Kidney glomerular epithelial cell (primary cell): ENCODE measurements at regions not wholly inside any gene's neighbourhood (a gene's known extent, or its start where the extent isn't known, plus 50 kb on each side); places are given as distances from the start of the nearest gene placed in this dataset.
A peak's percentile ranks its signal among the peaks of the same experiment; 100 is the strongest.

ENCODE experiments used
- DNase-seq: peaks from one replicate; lab custom pipeline; 2025; lab: John Stamatoyannopoulos, UW

DNA sequence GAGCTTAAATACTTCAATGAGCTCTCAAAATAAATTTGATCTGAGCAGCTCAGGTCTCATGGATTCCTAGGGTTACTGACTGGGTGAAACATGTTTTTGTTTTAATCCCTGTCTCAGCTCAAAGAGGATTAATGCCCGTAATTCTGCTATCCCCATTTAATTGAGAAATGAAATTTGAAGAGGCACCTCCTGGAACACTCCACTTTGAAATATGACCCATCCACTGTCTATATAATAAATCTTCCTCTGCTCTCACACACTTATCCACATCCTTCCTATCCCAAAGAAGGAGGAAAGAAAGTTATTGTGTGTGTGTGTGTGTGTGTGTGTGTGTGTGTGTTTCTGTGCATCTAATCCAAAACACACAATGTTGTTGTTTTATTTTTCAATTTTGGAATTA lies 2082.4 kb upstream of the PIK3C3 start:
- DNase-seq, result no peak

DNA sequence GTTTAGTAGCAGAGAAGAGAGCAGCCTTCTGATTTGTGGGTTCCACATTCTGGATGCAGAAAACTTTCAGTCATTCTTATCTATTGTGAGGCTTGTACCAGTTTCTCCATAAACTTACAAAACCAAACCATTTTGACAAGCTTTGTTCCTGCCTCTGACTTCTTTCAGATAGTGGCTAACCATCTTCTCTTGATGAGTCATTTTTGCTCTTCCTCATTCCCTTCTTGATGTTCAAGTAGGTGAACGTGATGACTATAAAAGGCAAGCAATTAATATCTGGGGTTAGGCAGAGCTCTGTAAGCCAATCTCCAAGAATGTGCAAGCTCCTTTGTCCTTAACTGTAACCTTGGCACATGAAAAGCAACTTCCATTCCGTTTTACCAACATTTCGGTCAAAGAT lies 2083.1 kb upstream of the PIK3C3 start:
- DNase-seq, result no peak

DNA sequence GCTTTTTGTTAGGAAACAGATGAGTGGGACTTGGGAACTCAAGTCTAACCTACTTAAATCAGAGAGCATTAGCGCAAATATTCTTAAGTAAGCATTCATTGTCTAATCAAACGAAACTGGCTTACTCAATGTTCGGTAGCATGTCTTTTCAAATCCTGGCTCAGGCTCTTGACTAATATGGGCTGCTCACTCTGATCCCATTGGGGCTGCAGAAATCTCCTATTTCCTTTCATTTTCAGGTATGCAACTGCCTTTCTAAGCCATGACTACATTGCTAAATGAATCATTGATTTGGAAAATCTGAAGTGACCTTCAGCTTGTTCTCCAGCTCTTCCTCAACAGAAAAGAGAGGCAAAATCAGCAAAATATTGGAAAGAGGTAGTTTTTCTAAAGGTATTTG lies 2084.4 kb upstream of the PIK3C3 start:
- no peak for DNase-seq

DNA sequence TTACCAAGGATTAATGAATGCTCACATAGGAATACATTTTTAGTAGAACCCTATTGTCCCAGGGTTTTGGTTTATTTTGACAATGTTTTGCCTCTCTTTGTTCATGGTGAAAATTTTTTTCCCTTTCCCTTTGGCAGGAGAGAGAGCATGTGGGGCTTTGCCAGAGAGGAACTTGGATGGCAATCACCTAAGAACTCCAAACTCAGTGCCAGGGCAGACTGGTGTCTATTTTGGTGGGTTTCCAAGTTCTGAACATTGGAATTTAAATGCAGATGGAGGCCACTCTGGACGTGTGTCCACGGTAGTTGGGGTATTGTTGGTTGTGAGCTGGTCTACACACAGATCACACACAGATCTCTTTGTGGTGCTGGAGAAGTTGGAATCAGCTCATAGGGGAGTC lies 2091.1 kb upstream of the PIK3C3 start:
- no peak for DNase-seq

- no peak for DNase-seq
These were observed 2092.7 kb upstream of the PIK3C3 start for GRCh38 chr18:39862341-39862740.

- DNase-seq, result no peak
These were observed 2100.7 kb upstream of the PIK3C3 start for GRCh38 chr18:39854291-39854690.

DNA sequence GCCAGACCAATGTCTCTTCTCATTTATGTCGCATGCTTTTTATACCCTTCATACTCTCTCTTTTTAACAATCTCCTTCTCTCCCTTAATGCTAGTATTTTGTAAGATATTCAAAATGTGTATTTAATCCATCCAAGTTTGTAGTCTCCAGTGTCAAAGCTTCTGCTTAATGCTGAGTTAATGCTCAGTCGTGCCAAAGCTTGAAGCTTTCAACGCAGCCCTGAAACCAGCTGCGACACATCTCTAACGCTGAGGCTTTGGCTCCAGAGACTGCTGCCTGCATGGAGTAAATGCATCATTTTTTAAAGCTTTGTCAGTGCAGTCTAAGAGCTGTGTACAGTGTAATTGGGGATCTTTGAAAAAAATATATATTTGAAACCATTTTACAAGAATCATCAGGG lies 2108.8 kb upstream of the PIK3C3 start:
- DNase-seq, result no peak

GRCh38 chr18:39845631-39846030 lies 2109.4 kb upstream of the PIK3C3 start:
- no peak for DNase-seq

DNA sequence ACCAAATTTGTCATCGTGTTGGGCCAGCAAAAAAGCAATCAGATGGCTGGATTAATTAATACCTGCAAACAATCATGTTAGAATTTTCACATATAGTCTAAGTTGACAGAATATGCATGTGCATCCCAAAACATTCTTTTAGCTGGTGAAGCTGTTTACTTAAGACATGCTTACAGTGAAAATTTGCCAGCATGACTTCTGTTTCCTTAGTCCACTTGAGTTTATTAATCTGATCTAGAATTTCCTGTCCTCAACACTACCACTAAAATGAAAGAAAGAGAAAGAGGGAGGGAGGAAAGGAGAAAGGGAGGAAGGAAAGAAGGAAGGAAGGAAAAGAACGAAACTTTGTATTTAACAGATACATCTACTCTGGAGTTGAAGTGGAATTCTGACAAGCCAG lies 2109.9 kb upstream of the PIK3C3 start:
- no peak for DNase-seq

DNA sequence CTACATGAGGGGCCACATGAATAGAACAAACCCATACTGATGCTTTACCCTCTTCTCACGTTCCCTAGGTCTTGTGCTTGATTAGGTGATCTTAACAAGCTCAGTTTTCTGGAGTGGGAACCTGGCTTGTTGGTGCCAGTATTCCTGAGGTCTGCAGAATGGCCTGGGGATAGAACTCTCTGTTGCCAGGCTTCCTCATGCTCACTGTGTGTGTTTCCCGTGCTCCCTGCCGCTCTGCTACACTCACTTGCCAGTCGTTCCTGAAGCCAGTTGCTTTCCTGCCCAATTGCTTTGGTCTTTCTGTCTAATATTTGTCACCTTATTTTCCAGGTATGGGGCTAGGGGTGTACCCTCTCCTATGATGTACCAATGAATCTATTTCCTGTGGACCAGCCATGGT lies 2111.5 kb upstream of the PIK3C3 start:
- no peak for DNase-seq

DNA sequence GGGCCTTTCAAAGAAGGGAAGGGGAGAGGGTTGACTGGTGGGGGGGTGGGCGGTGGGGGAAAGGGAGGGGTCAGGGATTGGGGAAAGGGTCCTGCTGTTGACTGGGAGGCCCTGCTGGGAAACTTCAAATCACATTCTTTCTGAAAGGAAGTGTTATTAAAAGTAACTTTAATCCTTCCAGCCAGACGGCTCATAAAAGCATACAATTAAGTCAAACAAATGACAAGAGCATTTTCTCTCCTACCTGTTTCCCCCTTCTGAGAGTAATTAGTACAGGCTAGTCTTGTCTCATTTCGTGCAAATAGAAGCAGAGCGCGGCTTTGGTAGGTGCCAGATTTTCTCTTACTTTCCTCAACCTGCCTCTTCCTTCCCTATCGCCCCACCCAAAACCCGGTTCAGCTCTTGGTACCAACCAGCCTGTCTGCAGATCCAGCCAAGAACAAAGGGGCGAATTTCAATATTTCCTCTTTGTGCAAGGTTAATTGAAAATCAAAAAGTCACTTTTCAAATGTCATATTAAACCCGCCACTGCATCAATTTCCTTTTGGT lies 2112.6 kb upstream of the PIK3C3 start:
- DNase-seq, result no peak

DNA sequence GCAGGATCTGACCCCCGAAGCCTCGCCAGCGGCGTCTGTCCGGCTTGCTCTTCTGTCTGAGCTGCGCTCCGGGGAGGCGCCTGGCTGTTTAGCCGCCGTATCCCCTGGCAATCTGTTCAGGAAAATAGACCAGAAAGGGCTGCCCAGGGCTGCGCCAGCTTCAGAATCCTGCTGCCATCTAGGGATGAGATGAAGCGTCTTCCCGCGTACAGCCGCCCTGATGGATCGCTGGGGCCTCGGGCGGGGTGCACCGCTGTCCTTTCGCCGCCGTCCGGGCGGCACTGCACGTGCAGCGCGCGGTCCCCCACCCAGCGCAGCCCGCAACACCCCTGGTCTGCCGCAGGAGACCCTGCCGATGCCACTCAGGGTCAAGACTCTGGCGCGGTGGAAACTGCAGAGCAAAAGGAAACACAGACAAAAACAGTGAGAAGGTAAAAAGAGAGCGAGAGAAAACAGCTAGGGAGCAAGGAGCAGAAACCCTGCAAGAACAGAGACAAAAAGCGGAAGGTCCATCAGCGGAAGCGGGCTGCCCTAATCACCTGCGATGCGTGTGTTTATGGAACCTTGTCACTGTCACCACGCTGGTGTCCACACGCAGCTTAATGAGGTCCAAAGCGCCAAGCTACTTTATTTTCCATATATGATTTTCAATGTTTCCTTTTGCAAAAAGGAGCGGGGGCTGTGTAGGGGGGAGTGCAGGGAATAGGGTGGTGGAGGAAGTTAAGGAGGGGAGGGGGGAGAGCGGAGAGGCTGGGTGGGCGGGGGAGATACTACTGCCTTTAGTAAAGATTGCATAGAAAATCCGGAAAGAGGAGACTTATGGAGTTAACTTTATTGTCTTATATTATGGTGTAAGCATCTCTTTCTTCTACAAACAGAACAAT lies 2113.3 kb upstream of the PIK3C3 start:
- peak; percentile 47 for DNase-seq

- DNase-seq, result no peak
These were observed 2114.1 kb upstream of the PIK3C3 start for GRCh38 chr18:39840856-39841481.

- no peak for DNase-seq
These were observed 2114.6 kb upstream of the PIK3C3 start for GRCh38 chr18:39840406-39840805.

GRCh38 chr18:39839782-39840181 lies 2115.3 kb upstream of the PIK3C3 start:
- no peak for DNase-seq

GRCh38 chr18:39838831-39839230 lies 2116.2 kb upstream of the PIK3C3 start:
- no peak for DNase-seq

- no peak for DNase-seq
These were observed 2119.6 kb upstream of the PIK3C3 start for GRCh38 chr18:39835303-39836030.

GRCh38 chr18:39834636-39835035 lies 2120.4 kb upstream of the PIK3C3 start:
- DNase-seq, result no peak

DNA sequence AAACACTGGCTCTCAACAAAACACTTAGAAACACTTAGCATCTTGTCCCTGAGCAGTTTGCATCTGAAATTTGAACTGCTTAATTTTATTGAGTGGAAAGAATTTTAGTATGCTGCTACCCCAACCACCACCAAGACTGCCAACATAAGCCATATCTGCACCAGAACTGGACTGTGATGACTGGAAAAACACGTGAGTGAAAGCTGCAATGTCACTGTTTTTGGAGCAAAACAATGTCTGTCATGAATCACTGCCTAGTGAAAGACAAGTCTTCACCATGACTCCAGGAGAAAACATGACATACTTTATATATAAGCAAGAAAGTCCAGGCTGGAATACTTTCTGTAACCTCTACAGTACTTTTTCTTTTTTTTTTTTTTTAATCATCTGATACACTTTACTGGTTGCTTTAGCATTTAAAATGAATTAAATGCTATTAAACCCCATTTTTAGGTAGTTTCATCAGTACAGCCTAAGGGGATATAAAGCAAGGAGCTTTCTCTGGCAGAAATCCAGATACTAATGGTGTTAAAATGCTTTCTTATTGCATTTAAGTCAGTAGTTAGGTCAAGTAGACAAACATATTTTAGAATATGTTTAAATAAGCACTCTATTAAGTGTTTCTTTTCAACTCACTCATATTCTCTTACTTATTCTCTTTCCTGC lies 2129.4 kb upstream of the PIK3C3 start:
- DNase-seq, result no peak

GRCh38 chr18:39806525-39806924 lies 2148.5 kb upstream of the PIK3C3 start:
- DNase-seq, result no peak

GRCh38 chr18:39805218-39805617 lies 2149.8 kb upstream of the PIK3C3 start:
- DNase-seq, result no peak

DNA sequence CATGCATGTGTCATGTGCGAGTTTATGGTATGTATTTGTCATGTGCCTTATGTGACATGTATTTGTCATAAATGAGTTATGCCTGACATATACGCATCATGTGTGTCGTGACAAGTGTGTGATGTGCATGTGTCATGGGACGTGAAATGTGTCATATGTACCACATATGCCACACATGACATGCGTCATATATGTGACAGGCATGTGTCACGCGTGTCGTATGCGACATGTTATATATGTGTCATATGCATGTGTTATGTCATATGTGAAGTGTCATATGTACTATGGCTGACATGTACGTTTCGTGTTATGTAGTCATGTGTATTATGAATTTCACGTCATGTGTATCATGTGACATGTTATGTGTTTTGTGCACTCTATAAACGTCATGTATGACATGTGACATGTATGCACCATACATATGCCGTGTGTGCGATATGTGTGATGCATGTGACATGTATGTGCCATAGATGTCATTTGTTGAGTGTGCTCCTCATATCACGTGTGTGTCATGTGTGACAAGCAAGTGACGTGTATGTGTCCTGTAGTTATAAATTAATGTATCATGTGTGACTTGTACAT lies 2152.3 kb upstream of the PIK3C3 start:
- DNase-seq, result no peak
